LoVo (cell line): ENCODE measurements at regions not wholly inside any gene's neighbourhood (a gene's known extent, or its start where the extent isn't known, plus 50 kb on each side); places are given as distances from the start of the nearest gene placed in this dataset.

ENCODE experiments used
- DNase-seq: peaks from one replicate; pipeline ENCODE4 v3.0.0-alpha.2; 2016; ENCODE audit warnings: low spot score

DNA sequence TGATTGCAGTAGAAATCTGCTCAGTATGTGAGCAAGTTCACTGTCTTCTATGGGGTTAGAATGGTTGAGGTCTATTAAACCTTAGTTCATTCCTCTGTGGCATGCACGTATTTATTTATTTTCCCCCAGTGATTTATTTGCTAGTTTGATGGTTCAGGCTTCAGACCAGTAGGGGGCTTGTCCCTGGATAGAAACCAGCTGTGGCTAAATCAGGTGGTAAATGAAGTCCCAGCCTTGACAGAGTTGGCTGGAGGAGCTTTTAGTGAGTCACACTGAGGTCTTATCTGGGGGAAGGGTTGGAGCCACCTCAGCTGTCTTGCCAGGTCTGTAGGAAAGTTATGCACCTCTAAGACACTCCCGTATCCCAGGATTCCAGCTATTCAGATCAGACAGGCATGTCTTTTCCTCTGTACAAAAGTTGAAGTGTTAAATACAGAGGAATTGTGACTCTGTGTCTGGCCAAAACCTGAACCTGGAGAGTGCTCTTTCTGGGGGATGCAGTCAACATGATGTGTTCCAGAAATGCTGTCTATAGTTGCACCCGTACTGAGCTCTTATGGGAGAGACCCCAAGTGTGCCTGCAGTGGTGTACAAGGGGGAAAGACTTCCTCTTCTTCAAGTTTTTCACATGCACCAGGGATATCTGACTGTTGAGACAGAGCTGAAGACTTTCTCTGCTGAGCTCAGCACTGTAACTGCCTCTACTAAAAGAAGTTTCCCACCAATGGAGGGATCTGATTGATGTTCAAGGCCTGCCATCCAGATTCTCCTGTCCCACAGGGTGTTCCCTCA is 1322.1 kb downstream of the TMEM121 start:
- peak; percentile 91 for DNase-seq

DNA sequence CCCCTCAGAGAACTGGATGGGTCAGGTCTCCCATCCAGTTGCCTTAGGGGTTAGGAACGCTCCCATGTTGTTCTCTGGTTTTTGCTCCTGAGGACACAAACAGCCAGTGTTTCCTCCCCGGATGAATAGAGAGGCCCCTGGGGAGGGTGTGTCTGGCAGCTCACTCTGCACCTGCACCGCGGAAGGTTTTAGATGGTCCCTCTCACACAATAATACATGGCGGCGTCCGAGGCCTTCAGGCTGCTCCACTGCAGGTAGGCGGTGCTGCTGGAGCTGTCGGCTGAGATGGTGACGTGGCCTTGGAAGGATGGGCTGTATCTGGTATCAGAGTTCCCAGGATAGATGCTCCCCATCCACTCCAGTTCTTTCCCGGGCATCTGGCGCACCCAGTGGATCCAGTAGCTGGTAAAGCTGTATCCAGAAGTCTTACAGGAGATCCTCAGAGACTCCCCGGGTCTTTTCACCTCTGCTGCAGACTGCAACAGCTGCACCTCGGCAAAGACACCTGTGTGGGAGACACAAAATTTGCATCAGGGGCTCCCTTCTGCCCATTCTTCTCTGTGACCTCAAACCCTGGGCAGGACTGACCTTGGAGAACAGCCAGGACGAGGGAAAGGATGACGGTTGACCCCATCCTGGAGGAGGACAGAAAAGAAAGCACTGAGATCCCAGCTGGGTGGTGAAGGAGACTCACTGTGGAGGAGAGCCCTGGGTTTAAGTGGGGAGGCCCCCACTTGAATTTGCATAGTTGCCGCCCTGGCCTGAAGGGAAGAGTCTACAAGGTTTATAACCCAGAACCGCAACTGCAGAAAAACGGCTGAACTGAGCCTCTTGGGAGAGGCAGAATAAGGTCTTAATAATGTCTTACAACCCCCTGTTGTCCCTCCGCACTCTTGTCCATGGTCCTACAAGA is 1324.8 kb downstream of the TMEM121 start:
- no peak for DNase-seq

DNA sequence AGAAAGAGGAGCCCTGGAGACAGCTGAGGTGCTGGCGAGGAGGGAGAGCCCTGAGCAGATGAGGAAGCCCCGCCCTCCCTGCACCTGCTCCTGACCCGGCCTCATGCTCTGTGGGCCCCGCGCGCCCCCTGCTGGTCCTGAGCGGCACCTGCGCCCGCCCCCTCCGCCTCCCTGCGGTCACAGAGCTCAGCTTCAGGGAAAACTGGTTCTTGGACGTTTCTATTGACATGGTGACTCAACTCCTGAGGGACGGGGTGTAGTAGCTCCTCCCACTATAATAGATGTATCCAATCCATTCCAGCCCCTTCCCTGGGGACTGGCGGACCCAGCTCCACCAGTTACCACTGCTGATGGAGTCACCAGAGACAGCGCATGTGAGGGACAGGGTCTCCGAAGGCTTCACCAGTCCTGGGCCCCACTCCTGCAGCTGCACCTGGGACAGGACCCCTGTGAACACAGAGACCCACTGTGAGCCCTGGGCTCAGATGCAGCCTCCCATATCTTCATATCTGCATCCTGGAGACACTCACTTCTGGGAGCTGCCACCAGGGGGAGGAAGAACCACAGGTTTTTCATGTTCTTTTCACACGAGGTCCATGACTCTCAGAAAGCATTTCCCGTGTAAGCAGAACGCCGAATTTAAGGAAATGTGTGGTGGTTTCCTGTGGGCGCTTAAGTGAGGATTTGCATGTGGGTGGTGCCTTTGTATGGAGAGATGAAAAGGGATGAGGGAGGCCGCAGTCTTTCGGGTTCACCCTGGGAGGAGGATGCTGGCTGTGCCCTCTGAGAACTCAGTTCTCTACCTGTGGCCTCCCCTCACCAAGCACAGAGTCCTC is 1346.4 kb downstream of the TMEM121 start:
- DNase-seq: peak; percentile 90

- DNase-seq: no peak
Observed at GRCh38 chr14:106874350-106874749, 1348.0 kb downstream of the TMEM121 start.

DNA sequence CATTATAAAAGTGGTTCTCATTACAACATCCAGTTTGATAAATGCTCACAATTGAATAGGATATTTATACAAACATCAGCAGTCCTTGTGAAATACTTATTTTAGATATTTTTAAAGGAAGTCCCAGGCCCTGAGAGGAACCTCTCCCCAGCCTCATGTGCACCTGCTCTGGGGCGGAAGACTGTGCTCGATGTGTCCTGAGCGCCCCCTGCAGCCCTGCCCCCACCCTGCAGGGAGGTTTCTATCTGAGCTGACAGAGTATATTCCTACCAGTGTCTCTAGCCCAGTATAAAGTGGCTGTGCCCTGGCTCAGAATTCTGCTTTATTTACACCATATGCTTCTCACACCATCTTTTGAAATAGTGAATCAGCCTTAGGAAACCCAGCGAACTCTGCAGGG is 1349.1 kb downstream of the TMEM121 start:
- DNase-seq: no peak

DNA sequence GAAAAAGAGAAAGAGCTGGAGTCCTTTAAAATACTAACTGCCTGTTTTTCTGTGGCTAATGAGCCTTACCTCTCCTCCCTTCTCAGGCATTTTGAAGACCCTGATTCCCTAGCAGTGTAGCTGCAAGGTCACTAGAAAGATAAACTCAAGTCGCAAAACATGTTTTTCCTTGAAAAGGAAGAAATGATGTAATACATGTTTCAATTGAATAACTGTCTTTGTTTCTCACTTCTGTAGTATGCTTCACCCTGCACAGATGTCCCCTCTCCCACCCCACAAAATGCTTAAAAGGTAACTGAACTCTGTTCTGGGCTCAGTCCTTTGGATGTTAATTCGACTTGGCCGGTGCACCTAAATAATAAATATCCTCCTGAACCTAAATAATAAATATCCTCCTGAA is 1350.3 kb downstream of the TMEM121 start:
- no peak for DNase-seq

- no peak for DNase-seq
Observed at GRCh38 chr14:106877517-106877916, 1351.1 kb downstream of the TMEM121 start.

DNA sequence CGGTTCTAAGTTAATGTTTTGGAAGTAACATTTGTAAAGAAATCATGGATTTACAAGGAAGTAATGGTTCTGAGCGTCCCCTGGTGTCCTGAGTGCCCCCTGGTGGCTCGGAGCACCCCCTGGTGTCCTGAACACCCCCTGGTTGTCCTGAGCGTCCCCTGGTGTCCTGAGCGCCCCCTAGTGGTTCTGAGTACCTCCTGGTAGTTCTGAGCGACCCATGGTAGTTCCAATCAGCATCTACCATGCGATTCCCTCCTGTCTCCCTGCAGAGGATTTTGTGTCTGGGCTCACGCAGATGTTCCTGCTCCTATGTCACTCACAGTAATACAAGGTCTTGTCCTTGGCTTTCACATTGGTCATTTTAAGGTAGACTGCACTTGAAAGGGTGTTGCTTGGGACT is 1352.9 kb downstream of the TMEM121 start:
- DNase-seq: peak; percentile 56

GRCh38 chr14:106883218-106883692 is 1356.9 kb downstream of the TMEM121 start:
- DNase-seq: no peak
